HepG2 (cell line): ENCODE measurements at regions not wholly inside any gene's neighbourhood (a gene's known extent, or its start where the extent isn't known, plus 50 kb on each side); places are given as distances from the start of the nearest gene placed in this dataset.

ENCODE experiments used
- EP300 ChIP-seq, 3 experiments: sonication (generic) in 1 of 3; formaldehyde crosslinking in 1 of 3; IDR thresholded peaks; 2 replicates each; pipeline versions ENCODE4 v1.5.1 to v1.6.1; 2011 to 2020; ENCODE audit warnings: low read depth in 2 of 3, low read length in 2 of 3, borderline replicate concordance in 1 of 3, improper control_type of control experiment in 1 of 3, mild to moderate bottlenecking in 1 of 3, missing genetic modification reagents in 1 of 3, moderate library complexity in 1 of 3
- WIZ ChIP-seq: sonication (generic); formaldehyde crosslinking; IDR thresholded peaks from 2 replicates; pipeline ENCODE4 v1.5.1; 2020; ENCODE audit warnings: mild to moderate bottlenecking, missing genetic modification reagents
- ZBTB40 ChIP-seq, 2 experiments: fragments of 450-650 bp in 1 of 2; sonication (generic) in 1 of 2; formaldehyde crosslinking in 1 of 2; IDR thresholded peaks; 2 replicates each; pipeline versions ENCODE4 v1.6.1 to v1.8.0; 2016 to 2022; ENCODE audit warnings: antibody characterized with exemption in 1 of 2, mild to moderate bottlenecking in 1 of 2, missing genetic modification reagents in 1 of 2
- TF ChIP-seq, protein P1 (sequence below): sonication (generic); formaldehyde crosslinking; IDR thresholded peaks from 2 replicates; pipeline ENCODE4 v1.5.0; 2020; ENCODE audit warnings: mild to moderate bottlenecking, missing genetic modification reagents, moderate library complexity
- TF ChIP-seq, protein P2 (sequence below): sonication (generic); formaldehyde crosslinking; IDR thresholded peaks from 2 replicates; pipeline ENCODE4 v1.8.0; 2022; ENCODE audit warnings: missing genetic modification reagents, mild to moderate bottlenecking, inconsistent platforms, borderline replicate concordance
- TF ChIP-seq, protein P3 (sequence below): sonication (generic); formaldehyde crosslinking; IDR thresholded peaks from 2 replicates; pipeline ENCODE4 v1.4.0; 2020; ENCODE audit warnings: missing genetic modification reagents

DNA sequence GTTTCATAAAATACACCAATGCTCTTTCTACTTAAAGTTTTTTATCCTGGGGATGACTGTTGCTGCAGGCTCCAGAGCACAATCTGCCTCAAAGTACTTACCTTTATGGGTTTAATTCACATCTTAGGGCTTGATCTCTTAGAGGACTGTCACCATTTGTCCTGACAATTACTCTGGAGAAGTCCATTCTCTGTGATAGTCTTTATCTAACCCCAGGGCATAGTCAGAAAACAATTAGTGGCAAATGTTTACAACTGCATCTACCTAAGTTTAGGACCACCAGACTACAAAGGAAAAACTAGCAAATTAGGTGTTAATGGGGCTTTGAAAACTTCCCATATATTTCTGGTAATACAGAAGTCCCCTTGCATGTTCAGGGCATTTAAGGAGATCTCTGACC, 973.5 kb downstream of the JRKL start:
- no peak for TF ChIP-seq EP300 (IDR thresholded peaks at IDR 0.05; ENCODE audit: low read depth in 2 of 2, low read length in 2 of 2)
- no peak for TF ChIP-seq EP300 (CRISPR knock-in tag; IDR thresholded peaks at IDR 0.05; ENCODE audit: borderline replicate concordance)
- TF ChIP-seq WIZ (CRISPR knock-in tag) = no peak
- TF ChIP-seq, protein P1, sequence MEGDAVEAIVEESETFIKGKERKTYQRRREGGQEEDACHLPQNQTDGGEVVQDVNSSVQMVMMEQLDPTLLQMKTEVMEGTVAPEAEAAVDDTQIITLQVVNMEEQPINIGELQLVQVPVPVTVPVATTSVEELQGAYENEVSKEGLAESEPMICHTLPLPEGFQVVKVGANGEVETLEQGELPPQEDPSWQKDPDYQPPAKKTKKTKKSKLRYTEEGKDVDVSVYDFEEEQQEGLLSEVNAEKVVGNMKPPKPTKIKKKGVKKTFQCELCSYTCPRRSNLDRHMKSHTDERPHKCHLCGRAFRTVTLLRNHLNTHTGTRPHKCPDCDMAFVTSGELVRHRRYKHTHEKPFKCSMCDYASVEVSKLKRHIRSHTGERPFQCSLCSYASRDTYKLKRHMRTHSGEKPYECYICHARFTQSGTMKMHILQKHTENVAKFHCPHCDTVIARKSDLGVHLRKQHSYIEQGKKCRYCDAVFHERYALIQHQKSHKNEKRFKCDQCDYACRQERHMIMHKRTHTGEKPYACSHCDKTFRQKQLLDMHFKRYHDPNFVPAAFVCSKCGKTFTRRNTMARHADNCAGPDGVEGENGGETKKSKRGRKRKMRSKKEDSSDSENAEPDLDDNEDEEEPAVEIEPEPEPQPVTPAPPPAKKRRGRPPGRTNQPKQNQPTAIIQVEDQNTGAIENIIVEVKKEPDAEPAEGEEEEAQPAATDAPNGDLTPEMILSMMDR (CRISPR knock-in tag) = no peak
- no peak for TF ChIP-seq ZBTB40 (IDR thresholded peaks at IDR 0.05)
- TF ChIP-seq ZBTB40 (CRISPR knock-in tag; IDR thresholded peaks at IDR 0.05) = no peak
- TF ChIP-seq, protein P2, sequence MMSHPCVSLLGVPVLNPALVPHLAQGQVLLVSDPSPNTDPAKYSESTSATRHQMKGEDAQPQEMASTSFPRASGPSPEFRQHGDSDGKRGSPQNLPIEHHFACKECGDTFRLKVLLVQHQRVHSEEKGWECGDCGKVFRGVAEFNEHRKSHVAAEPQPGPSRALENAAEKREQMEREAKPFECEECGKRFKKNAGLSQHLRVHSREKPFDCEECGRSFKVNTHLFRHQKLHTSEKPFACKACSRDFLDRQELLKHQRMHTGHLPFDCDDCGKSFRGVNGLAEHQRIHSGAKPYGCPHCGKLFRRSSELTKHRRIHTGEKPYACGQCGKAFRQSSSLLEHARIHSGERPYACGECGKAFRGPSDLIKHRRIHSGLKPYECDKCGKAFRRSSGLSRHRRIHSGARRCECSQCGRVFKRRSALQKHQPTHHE (CRISPR knock-in tag) = no peak
- TF ChIP-seq, protein P3, sequence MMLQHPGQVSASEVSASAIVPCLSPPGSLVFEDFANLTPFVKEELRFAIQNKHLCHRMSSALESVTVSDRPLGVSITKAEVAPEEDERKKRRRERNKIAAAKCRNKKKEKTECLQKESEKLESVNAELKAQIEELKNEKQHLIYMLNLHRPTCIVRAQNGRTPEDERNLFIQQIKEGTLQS (CRISPR knock-in tag) = no peak
